Stimulated activated CD4-positive, alpha-beta T cell treated with anti-CD3 and anti-CD28 coated beads, TNF-alpha, amount 100 ng/mL, for 1 hour (primary cell): ENCODE measurements at regions not wholly inside any gene's neighbourhood (a gene's known extent, or its start where the extent isn't known, plus 50 kb on each side); places are given as distances from the start of the nearest gene placed in this dataset.

Experiments used
- DNase-seq, 3 donors: peaks; one replicate each; pipeline ENCODE4 v3.0.0-alpha.2; 2020; ENCODE audit warnings: low read depth in 3 of 3, low spot score in 1 of 3

DNA sequence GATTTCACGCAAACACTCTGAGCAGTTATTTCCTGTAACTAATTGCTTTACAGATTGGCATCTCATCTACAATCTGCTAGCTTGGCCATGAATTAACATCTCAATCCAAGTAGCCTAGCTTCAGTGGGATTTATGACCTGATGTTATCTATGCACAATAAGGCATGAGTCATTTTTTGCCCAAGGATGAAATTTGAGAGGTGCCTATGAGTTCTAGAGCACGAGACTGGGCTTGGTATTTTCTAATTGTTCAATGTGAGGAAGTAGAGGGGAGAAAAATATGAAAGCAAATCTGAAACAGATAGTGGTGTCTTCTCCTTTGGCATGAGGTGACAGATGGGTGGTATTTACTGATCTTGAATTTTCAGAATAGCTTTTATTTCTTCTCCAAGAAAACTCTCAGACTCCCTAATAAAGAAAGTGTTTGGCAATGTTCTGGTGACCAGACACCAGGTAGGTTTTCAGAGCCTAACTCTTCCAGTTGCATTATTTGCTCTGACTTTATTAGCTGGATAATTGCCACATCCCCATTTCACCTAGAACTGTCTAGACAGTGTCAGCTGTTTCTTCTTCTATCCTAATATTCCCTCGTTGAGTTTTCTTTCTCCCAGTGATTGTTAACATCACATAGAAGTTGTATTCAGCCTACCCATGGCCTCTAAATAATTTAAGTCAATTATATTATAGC is 301.0 kb upstream of the UMPS start:
- no peak for DNase-seq

DNA sequence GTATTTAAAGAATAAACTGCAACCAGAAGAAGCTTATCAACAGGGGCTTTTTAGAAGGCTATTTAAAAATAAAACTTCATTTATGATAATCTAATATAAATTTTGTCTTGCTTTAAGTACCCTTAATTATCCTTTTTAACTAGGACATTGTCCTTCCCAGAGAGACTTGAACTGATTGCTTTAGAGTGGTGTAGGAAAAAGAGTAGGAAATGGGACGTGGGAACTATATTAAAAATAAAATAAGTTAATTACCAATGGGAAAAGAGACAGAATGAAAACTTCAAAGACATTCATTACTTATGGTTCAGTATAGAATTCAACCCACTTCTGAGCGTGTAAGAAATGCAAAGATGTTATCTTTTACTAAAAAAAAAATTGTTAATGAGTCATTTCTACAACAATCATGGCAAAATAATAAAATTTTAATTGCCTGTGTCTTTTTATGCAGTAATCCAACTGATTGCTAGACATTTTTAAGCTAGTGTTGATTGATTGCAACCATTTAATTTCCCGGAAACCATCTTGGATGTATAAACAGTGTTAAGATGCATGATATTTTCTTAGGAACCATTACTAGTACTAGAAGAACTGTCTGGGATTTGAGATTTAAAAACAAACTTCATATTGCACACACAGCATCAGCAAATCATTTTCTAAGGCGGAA is 298.8 kb upstream of the UMPS start:
- DNase-seq, result no peak

DNA sequence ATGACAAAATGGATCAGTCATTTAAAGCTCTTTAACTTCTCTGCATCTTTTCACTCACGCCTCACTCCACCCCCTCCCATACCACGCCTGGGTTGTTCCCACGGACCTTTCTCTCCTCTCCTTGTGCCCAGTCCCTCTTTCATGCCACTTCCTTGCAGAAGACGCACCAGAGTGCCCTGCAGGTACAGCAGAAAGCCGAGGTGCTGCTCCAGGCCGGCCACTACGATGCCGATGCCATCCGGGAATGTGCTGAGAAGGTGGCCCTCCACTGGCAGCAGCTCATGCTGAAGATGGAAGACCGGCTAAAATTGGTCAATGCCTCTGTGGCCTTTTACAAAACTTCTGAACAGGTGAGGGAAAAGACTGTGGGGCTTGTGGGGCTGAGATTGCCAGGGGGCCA is 296.1 kb upstream of the UMPS start:
- no peak for DNase-seq

DNA sequence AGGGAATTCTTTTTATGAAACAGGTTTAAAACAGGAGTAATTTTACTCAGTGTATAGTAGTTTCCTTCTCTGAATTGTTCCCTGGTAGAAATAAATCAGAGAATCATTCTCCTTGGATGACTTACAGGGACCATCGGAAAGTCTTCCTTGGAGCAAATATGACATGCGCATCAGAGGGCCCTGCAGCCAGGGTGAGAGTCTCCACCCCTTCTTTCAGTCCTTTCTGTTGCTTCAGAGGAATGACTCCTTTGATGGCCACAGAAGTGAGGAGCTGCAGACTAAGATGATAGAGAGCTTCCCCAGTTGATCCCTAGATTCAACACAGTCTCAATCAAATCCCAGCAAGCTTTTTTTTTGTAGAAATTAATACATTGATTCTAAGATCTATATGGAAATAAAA is 294.8 kb upstream of the UMPS start:
- DNase-seq, result no peak

DNA sequence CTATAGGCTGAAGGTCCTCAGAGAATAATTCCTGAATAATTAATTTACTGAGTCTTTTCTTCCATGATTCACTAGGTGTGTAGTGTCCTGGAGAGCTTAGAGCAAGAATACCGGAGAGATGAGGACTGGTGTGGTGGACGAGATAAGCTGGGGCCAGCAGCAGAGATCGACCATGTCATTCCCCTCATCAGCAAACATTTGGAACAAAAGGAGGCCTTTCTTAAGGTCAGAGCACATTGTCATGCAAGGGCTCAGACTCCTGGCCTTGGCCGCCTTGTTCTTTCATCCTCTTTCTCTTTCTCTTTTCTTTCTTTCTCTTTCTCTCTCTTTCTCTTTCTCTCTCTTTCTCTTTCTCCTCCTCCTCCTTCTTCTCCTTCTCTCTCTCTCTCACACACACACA is 291.4 kb upstream of the UMPS start:
- DNase-seq, result no peak

DNA sequence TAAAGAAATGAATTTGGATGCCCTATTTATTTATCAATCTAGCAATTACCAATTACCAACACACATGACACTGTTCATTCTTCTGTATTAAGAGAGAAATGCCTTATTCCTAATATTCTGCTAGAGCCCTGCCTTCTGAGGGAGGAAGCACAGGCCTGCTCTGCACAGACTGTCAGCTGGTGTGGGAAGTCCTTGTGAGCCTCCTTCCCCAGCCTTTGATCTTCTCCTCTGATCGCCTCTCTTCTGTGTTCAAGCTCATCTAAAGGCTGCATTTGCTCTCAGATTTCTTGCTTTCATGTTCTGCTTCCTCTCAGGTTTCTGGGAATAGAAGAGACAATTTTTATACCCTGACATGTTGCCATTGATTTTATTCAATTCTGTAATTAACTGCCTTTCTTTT is 290.6 kb upstream of the UMPS start:
- DNase-seq, result no peak

DNA sequence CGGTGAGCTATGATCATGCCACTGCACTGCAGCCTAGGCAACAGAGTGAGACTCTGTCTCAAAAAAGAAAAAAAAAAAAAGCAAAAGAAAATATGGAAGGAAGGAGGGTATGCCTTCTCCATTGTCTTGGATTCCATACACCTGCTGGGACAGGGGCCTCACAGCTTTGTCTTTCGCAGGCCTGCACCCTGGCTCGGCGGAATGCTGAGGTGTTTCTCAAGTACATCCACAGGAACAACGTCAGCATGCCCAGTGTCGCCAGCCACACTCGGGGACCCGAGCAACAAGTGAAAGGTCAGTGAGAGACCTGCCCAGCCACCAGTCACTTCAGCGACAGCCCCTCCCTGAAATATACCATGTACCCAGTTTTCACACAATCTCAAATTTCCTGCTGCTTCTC is 288.5 kb upstream of the UMPS start:
- DNase-seq, result no peak

DNA sequence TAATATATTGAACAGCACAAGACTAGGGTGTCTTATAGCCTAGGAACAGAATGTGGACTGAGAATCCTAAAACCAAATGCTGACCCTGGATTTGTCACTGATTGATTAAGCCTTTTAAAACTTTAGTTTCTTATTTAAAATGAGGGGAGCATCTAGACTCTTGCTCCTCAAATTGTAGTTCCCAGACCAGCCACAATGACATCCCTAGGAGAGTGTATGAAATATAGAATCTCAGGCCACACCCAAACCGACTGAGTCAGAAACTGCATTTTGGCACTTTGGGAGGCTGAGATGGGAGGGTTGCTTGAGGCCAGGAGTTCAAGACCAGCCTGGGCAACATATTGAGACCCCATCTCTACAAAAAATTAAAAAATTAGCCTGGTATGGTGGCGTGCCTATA is 287.8 kb upstream of the UMPS start:
- DNase-seq, result no peak

DNA sequence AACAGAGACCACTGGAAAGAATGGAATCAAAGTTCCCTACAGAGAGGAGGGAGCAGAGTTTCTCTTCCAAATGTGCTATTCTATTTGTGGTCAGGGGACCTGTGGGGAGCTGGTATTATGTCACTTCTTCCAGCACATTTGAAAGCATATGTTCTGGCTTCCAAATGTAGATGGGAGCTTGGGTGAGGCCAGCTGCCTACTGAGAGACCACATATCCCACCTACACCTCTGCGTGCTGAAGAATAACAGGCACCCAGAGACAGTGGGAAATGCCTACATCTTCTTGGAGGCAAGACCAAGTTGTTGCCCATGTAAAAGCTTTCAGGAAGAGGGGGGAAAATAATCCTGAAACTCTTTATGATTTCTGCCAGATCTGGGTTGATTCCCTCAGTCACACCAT is 286.8 kb upstream of the UMPS start:
- DNase-seq, result no peak

DNA sequence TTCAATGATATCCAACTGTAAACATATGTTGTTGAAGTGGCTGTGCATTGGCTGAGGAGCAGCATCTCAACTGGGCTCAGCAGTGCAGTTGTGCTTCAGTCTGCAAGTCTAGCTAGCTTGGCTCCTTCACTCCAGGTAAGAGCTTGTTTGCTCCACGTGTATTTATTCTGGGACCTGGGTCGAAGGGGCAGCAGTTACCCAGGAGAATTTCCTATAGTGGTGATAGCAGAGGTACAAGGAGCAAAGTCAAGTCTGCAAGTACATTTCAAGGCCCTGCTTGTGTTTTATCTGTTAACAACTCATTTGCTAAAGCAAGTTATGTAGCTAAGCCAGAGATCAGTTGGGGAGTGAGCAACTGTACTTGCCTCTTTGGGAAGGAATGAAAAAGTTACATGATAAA is 286.2 kb upstream of the UMPS start:
- no peak for DNase-seq

DNA sequence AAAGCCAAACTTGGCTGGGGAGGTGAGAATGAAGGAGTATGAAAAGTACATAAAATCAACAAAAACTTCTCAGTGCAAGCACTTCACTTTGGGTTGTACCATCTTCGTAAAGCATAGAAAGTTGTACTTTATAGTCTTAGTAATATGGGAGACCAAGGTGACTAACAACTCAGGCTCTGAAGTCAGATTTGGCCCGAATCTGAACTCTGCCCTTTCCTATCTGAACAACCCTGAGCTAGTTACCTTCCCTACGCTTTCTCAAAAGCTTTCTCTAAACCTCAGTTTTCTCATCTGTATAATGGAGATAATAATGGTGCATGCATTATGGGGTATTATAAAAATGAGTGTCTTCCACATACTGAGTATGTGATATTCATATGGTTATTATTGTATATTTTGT is 285.4 kb upstream of the UMPS start:
- no peak for DNase-seq

DNA sequence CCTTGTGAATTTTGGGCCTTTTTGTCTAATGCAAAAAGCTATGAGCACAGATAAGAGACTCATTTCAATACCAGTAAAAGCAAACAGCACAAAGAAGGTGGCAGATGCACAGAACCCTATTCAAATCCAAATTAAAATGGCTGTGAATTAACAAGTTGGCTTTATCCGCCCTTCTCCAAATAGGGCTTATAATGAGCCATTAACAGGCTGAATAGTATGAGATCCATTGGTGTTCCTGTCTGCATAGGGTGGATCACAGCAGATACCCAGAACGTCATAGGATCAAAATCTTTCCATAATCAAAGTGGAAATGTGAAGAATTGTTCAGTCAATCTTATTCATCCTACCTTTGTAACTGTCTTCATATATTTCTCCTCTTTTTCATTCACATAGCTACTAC is 282.4 kb upstream of the UMPS start:
- no peak for DNase-seq

DNA sequence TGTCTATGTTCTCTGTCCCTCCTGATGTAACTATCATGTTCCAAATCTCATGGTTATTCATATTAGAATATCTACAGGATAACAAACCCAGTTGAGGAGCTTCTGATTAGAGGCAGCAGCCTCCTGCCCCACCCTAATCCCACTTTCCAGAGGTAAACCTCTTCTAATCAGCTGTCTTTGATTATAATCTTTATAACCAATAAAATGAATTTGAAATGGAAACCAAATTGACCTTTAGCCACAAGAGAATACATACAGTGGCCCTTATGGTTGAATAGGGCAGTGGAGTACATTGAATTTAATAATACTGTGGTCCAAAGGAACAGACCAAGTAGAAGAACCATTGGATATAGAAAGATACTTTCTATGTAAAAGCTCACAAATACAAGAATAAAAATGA is 281.3 kb upstream of the UMPS start:
- DNase-seq, result no peak

DNA sequence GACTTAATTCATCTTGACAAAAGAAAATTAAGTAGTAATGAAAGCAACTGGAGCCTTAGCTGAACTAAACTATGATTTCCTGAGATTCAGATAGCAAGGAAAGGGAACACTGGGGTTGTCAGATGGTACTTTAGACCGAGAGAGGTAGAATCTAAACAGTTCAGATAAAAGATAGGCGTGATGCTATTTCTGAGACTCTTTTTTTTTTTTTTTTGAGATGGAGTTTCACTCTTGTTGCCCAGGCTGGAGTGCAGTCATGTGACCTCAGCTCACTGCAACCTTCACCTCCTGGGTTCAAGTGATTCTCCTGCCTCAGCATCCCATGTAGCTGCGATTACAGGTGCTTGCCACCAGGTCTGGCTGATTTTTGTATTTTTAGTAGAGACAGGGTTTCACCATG is 279.9 kb upstream of the UMPS start:
- DNase-seq, result no peak

DNA sequence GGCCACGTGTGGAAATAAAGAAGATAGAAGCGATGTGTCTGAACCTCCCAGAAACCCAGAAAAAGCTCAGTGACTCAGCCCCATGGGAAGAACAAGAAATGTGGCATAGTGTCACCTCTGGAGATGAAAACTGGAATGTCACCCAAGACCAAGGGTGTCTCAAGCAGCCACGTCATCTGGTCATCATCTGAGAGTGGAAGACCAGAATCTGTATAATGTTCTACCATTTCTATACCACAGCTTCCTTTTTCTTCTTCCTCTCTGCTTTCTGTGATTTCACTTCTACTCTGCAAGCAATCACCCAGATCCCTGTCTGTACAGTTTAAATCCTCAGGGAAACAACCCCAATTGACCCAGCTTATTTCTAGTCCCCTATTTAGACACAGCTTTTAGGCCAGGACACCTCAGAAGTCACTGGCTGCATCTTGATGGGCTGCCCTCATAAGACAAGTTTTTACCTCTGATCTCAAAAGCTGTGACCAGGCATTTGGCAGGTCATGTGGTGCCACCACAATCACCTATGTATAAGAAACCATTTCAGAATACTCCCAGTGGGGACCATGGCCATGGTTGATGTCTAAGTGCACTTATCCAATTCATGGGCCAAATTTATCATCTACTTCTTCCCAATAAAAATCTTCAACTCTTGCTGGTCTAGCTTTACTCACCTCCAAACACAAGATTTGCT is 278.5 kb upstream of the UMPS start:
- no peak for DNase-seq

DNA sequence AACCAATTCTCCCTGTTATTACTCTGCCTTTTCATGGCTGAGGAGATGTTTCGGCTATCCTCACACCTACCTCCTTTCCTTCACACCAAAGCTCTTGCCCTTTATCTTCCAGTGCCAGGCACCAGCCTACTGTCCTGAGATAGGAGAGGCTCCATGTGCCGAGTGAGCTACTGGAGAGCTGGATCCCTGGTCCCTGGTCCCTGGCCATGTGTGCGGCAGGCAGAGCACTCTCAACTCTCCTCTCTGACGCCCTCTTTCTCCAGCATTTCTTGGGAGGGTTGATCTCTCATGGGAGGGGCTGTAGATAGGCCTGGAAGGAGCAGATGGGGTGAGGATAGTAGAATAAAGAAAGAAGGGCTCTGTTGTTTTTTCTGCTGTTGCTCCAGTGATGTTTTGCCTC is 277.1 kb upstream of the UMPS start:
- no peak for DNase-seq

DNA sequence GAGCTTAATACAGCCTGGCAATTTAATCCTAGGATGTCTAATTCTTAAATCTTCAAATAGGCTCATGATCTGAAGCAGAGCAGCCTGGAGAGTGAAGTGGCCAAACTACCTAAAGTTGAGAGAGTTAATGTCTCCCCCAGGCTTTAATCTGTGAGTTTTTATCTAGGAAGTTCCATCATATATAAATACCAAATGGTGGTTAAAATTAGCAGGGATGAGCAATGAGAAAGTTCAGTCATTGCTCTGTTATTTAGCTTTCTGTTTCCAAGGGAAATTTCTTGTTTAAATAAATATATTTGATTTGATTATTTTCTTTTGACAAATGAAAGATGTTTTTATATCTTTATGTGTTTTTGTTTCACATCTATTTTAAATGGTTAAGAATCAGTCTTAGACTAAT is 274.4 kb upstream of the UMPS start:
- DNase-seq, result no peak

DNA sequence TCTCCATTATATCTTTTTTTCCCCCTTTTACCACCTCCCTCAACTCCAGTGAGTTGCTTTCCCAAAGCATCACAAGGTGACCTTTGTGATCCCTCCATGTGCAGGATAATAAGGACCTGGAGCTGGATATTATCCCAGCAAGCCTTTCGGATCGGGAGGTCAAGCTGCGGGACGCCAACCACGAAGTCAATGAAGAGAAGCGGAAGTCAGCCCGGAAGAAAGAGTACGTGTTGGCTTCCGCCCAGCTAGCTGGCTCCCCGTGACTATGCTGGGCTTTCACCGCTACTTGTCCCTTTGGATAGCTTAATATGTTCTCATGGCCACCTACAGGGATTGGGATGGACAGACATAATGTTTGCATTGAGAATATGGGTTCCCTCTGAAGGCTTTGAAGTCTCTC is 273.7 kb upstream of the UMPS start:
- DNase-seq, result no peak

DNA sequence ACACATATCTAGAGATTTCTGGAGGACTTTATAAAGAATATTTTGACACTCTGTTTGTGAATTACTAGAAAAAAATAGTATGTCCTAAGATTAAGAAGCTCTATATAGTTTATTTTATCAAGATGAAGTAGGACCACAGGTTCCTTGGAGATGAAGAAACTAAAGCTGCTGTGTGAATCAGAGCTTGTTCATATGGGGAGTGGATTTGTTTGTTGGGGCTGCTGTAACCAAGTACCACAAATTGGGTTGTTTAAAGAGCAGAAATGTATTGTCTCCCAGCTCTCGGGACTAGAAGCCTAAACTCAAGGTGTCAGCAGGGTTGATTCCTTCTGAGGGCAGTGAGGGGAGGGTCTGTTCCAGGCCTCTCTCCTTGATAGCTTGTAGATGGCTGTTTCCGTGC is 270.6 kb upstream of the UMPS start:
- DNase-seq, result no peak

DNA sequence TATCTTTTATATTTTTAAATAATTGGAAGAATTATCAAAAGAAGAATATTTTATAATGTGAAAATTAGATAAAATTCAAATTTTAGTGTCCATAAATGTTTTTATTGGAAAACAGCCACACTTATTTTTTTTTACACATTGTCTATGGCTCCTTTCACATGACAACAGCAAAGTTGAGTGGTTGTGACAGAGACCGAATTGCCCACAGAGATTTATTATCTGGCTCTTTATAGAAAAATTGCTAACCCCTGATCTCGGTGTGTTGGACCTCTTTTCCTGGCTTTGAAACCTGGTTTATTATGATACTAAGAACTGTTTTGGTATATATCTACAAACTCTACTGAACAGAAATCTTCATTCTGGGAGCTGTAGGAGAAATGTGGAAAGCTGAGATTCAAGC is 269.1 kb upstream of the UMPS start:
- no peak for DNase-seq

DNA sequence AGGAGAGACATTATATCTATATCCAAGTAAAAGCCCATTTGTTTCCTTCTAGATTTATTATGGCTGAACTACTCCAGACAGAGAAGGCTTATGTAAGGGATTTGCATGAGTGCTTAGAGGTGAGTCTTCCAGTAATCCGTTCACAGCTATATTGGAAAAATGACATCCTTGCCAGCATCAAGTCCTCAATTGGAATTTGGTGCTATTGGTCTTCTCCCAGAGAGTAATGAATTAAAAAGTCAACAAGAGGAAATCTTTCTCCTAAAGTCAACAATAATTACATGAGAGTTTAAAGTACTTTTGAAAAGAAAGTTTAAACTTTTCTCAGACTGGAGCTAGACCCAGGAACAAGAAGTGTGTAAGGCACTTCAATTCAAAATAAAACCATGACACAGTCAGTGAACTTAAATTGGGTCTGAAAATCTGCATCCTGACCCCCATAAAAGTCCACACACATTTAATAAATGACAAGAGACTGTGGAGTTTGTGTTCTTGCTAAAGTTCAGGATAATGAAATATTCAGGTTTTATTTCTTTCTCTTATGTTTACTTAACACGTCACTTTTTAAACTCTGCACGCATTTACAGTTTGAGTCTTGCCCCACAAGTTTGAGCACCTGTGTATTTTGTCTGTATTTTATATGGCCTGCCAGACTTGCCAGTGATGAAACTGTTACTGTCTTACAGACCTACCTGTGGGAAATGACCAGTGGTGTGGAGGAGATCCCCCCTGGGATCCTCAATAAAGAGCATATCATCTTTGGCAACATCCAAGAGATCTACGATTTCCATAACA is 268.2 kb upstream of the UMPS start:
- DNase-seq, result no peak

DNA sequence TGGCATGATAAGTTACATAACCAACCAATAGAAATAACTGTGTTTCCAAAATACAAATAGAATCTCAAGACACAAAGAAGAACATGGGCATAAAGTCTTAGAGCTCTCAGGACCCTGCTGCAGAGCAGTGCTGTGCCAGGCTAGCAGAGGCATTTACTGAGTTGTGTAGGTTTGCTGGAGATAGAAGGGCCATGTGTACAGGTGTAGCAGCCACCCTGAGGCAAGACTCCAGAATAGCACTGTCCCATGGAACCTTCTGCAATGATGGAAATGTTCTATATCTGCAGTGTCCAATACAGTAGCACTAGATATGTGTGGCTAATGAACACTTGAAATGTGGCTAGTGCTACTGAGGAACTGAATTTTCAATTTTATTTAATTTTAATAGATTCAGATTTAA is 267.0 kb upstream of the UMPS start:
- DNase-seq, result no peak
